Activated CD4-positive, alpha-beta T cell treated with anti-CD3 and anti-CD28 coated beads for 36 hours (primary cell): ENCODE measurements at regions not wholly inside any gene's neighbourhood (a gene's known extent, or its start where the extent isn't known, plus 50 kb on each side); places are given as distances from the start of the nearest gene placed in this dataset.

ENCODE experiments used
- ATAC-seq: fragments of 200-7000 bp; cut with Tn5 transposase; one replicate; pipeline ENCODE4 v1.10.0; 2021; ENCODE audit warnings: mild to moderate bottlenecking, moderate library complexity
- CTCF ChIA-PET: fragments of 350-600 bp; sonication (Branson Sonifier 250); formaldehyde crosslinking; loops from one replicate; lab custom pipeline; 2021; ENCODE audit warnings: antibody characterized with exemption; lab: Charles Lee
- POLR2A ChIA-PET: fragments of 350-600 bp; sonication (Branson Sonifier 250); formaldehyde crosslinking; loops from one replicate; lab custom pipeline; 2021; ENCODE audit warnings: antibody characterized with exemption, inconsistent platforms; lab: Charles Lee
- DNase-seq: peaks from one replicate; pipeline ENCODE4 v3.0.0-alpha.2; 2020
- H3K27ac Mint-ChIP-seq: one replicate; pipeline ENCODE4 v1.8.0; 2021; ENCODE audit warnings: mixed read lengths
- H3K27me3 Mint-ChIP-seq: one replicate; pipeline ENCODE4 v1.8.0; 2021; ENCODE audit warnings: mixed read lengths
- H3K36me3 Mint-ChIP-seq: one replicate; pipeline ENCODE4 v1.8.0; 2021; ENCODE audit warnings: low read depth, mixed read lengths
- H3K4me1 Mint-ChIP-seq: one replicate; pipeline ENCODE4 v1.8.0; 2021; ENCODE audit warnings: mixed read lengths
- H3K4me3 Mint-ChIP-seq: one replicate; pipeline ENCODE4 v1.8.0; 2021; ENCODE audit warnings: mild to moderate bottlenecking, moderate library complexity, mixed read lengths
- H3K9me3 Mint-ChIP-seq: one replicate; pipeline ENCODE4 v1.8.0; 2021; ENCODE audit warnings: low read depth, mixed read lengths
- intact Hi-C, 2 experiments: fragments of 100-400 bp; cut with DNase I in 1 of 2; cut with micrococcal nuclease in 1 of 2; formaldehyde crosslinking; loops; one replicate each; pipeline versions ENCODE4 v1.14.2 to v1.15.1; 2022 to 2024; cut with DNase I, micrococcal nuclease

DNA sequence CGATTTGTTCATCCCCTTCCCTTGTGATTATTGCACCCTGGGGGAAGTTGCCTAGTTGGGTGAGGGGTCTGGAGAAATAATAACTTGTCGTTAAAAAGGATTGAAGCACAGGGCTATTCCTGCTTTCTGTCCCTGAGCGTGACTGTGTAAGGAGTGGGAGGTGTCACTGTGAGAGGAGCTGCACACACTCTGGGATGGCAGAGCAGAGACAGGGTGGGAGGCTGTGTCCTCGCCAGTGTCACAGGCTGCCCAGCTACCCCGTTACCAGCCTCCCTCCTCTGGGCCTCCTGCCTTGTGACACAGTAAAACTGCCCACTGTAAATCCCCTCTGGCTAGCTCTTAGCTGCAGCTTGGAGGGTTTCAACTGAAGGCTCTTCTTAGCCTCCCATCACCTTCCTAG lies 460.6 kb downstream of the AACS start:
- peaks cover 9% of the 10 kb centered on the region for H3K9me3 Mint-ChIP-seq
- ChIA-PET CTCF (no interaction called here), POLR2A (no interaction called here)
- intact Hi-C loops = no loop called here
- ATAC-seq (no peak), DNase-seq (no peak)
- peaks cover 4% of the 10 kb centered on the region for H3K27me3 Mint-ChIP-seq
- no peaks in the 10 kb centered on the region for H3K4me1 Mint-ChIP-seq
- H3K27ac Mint-ChIP-seq = no peak overlapping the region
- H3K4me3 Mint-ChIP-seq = no peak overlapping the region
- H3K36me3 Mint-ChIP-seq = no peaks in the 10 kb centered on the region

DNA sequence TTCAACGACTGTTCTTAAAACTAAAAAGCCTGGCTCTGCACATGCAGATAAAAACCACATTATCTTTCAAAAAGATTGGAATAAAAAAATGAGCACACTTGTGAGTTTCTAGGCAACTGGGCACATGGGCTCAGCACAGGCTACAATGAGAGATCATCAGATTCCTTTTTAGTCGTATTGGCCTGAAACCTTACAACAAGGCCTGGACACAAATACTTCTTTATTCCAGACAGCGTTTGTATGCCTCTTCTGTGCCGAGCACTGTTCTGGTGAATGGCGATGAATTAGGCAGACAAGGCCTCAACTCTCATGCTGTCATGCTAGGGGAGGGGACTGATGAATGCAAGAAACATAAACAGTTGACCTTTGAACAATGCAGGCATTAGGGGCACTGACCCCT lies 463.0 kb downstream of the AACS start:
- POLR2A ChIA-PET = no interaction called here
- H3K27me3 Mint-ChIP-seq = peaks cover 7% of the 10 kb centered on the region
- CTCF ChIA-PET = no interaction called here
- no peaks in the 10 kb centered on the region for H3K36me3 Mint-ChIP-seq
- DNase-seq (no peak), ATAC-seq (no peak)
- no peaks in the 10 kb centered on the region for H3K4me1 Mint-ChIP-seq
- H3K4me3 Mint-ChIP-seq = no peak overlapping the region
- no peak overlapping the region for H3K27ac Mint-ChIP-seq
- peaks cover 4% of the 10 kb centered on the region for H3K9me3 Mint-ChIP-seq
- intact Hi-C loops = no loop called here

DNA sequence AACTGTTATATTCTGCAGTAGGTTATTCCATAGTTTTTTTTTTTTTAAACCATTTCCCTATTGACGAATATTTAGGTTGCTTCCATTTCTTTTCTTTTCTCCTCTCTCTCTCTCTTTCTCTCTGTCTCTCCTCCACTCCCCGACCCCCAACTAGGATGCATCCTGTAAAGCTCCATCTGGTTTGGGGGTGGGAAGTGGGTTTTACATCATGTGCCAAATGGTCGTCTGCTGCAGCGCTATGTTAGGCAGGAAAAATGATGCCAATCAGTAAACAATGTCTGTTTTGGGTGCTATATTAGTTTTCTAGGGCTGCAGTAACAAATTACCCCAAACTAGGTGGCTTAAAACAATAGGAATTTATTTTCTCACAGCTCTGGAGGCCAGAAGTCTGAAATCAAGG lies 465.0 kb downstream of the AACS start:
- Mint-ChIP-seq H3K27me3 (peaks cover 7% of the 10 kb centered on the region), H3K4me3 (no peak overlapping the region), H3K9me3 (no peaks in the 10 kb centered on the region), H3K4me1 (no peaks in the 10 kb centered on the region), H3K36me3 (no peaks in the 10 kb centered on the region), H3K27ac (no peak overlapping the region)
- intact Hi-C loops = loop anchor here (5.0 to 10.0 kb wide), 5 partner anchors 155 to 1342 kb away; no protein-coding TSS in a partner anchor
- ChIA-PET POLR2A (no interaction called here), CTCF (no interaction called here)
- ATAC-seq (no peak), DNase-seq (no peak)

DNA sequence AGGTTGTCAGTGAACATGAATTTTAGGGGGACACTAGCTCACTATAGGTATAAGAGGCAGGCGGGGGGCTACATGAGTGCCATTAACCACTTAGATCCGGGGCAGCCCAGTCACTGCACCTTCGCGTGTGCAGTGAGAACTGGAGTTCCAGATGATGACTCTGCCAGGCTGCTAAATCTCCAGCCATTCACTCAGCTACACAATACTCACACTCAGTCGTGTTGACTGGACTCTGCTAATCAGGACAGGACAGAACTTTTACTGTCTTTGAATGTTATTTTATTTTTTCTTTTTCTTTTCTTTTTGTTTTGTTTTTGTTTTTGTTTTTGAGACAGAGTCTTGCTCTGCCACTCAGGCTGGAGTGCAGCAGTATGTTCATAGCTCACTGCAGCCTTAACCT lies 465.6 kb downstream of the AACS start:
- intact Hi-C loops = loop anchor here (5.0 to 10.0 kb wide), 5 partner anchors 154 to 1341 kb away; no protein-coding TSS in a partner anchor
- no peak for DNase-seq
- Mint-ChIP-seq H3K36me3 (no peaks in the 10 kb centered on the region), H3K4me3 (no peak overlapping the region), H3K9me3 (no peaks in the 10 kb centered on the region), H3K4me1 (no peaks in the 10 kb centered on the region), H3K27ac (no peak overlapping the region), H3K27me3 (peaks cover 7% of the 10 kb centered on the region)
- ChIA-PET POLR2A (no interaction called here), CTCF (no interaction called here)
- ATAC-seq = no peak

DNA sequence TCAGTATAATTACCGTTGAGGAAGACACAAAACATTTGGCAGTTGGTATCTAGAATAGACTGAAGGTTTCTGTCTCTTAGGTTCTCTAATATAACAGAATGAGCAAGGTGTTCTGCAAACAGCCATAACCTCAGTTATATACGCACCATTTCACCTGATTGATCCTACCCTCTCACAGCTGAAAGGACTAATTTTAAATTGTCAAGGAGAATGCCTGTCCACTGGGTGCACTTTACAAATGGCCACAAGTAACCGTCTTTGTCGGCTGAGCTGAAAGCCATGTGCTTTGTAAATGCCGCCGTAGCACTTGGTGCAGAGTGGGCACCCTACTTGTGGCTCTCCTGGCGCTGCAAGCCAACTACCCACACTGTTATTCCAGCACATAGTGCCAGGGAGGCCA lies 466.3 kb downstream of the AACS start:
- no peaks in the 10 kb centered on the region for H3K9me3 Mint-ChIP-seq
- no peaks in the 10 kb centered on the region for H3K36me3 Mint-ChIP-seq
- no peak overlapping the region for H3K27ac Mint-ChIP-seq
- intact Hi-C loops = loop anchor here (5.0 to 10.0 kb wide), 5 partner anchors 153 to 1341 kb away; no protein-coding TSS in a partner anchor
- POLR2A ChIA-PET = no interaction called here
- H3K4me3 Mint-ChIP-seq = no peak overlapping the region
- no peak for DNase-seq
- CTCF ChIA-PET = interaction anchor here (0.5 to 0.8 kb wide), 3 partner anchors 16 to 1816 kb away, joined by 3 to 4 read pairs (median 4); no protein-coding TSS in a partner anchor
- ATAC-seq = no peak
- H3K27me3 Mint-ChIP-seq = peaks cover 7% of the 10 kb centered on the region
- H3K4me1 Mint-ChIP-seq = no peaks in the 10 kb centered on the region

DNA sequence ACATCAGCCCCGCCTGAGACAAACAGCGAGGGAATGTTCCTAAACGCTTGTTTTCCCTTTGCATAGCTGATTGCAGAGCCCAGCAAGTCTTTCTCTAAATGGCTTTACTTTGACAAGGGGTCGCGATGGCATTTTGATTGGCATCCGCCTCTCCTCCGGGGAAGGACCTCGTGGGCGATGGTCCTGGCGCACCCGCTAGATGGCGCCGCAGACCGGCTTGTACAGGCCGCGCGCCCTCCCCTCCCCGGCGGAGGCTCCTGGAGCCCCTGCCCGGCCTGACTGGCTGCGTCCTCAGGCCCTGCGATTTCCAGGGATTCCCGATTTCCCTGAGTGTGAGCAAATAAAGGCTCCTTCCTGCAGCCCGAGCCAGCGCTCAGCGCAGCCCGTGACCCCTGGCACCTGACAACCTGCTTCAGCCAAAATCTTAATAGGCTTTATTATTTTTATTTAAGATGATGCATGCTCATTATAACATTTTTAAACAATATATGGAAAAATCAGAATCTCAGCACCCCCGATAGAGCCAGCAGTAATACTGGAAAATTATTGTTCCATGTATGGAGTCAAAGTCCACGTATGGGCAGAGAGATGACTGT lies 468.3 kb downstream of the AACS start:
- ATAC-seq (peak; percentile 47), DNase-seq (peak; percentile 65)
- H3K4me1 Mint-ChIP-seq = no peaks in the 10 kb centered on the region
- CTCF ChIA-PET = interaction anchor here (0.7 kb wide), 1 partner anchor 670 kb away, joined by 3 read pairs; no protein-coding TSS in a partner anchor
- intact Hi-C loops = loop anchor here (1.0 to 10.0 kb wide), 7 partner anchors 150 to 1339 kb away; no protein-coding TSS in a partner anchor
- no peaks in the 10 kb centered on the region for H3K36me3 Mint-ChIP-seq
- no peak overlapping the region for H3K4me3 Mint-ChIP-seq
- POLR2A ChIA-PET = no interaction called here
- no peaks in the 10 kb centered on the region for H3K9me3 Mint-ChIP-seq
- H3K27me3 Mint-ChIP-seq = peaks cover 7% of the 10 kb centered on the region
- H3K27ac Mint-ChIP-seq = no peak overlapping the region

DNA sequence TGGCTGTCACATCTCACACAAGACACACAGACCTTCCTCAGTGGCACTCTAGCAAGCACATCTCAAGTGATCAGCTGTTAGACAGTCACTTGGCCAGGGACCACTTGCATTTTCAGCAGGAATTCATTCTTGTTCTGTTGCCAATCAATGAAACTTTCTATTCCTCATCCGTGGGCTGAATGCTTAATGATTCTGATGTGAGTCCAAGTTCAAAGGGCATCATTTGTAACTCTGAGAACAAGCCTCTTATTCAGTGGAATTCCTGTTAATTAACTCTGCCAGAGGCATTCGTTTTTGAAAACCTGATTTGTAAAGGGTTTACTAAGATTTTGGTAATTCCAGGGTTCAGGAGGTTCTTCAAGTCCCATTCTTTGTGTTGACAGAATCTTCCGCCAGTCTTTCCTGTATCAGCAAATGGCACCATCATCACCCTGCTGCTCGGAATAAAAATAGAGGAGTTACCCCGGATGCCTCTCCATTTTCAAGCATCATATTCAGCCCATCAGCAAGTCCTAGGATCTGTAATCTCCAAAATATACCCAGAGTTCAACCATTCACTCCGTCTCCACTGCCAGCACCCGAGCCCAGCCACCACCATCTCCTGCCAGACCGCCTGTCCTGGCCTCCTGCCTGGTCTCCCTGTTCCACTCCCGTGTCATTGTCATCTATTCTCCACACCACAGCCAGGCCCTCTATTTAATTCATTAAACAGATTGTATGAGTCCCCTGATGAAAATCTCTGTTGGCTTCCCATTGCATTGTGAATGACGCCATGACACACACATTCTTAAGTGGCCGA lies 473.4 kb downstream of the AACS start:
- ChIA-PET POLR2A (no interaction called here), CTCF (no interaction called here)
- DNase-seq = no peak
- no peak overlapping the region for H3K27ac Mint-ChIP-seq
- H3K4me1 Mint-ChIP-seq = no peaks in the 10 kb centered on the region
- no peaks in the 10 kb centered on the region for H3K36me3 Mint-ChIP-seq
- no peak overlapping the region for H3K4me3 Mint-ChIP-seq
- intact Hi-C loops = loop anchor here (10.0 kb wide), 2 partner anchors 146 to 1126 kb away; no protein-coding TSS in a partner anchor
- H3K9me3 Mint-ChIP-seq = peaks cover 4% of the 10 kb centered on the region
- no peak for ATAC-seq
- no peaks in the 10 kb centered on the region for H3K27me3 Mint-ChIP-seq

DNA sequence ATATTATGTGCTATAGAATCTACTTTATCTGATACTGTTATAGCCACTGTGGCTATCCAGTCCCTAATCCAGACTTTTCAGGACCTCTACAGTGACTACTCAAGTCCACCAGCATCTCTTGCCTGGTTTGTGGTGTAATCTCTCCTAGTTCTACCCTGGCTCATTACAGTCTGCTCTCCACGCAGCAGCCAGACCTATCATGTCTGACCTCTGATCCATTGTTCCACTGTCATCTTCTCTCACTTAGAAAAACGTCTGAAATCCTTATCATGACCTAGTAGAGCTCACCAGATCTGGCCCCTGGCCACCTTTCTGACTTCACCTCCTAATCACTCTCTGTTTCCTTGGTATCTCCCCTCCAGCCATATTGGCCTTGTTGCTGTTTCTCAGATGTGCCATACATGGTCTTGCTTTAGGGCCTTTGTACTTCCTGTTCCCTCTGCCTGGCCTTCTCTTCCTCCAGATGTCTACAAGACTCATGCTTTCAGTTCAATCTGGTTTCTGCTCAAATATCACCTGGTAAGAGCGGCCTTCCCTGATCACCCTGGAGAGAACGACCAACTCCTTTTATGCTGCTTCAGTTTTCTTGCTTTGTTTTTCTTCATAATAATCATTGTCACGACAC lies 475.5 kb downstream of the AACS start:
- ChIA-PET POLR2A (no interaction called here), CTCF (interaction anchor here (1.0 kb wide), 1 partner anchor 1208 kb away, joined by 3 read pairs; no protein-coding TSS in a partner anchor)
- no peaks in the 10 kb centered on the region for H3K4me1 Mint-ChIP-seq
- intact Hi-C loops = no loop called here
- no peak overlapping the region for H3K27ac Mint-ChIP-seq
- H3K36me3 Mint-ChIP-seq = no peaks in the 10 kb centered on the region
- no peaks in the 10 kb centered on the region for H3K27me3 Mint-ChIP-seq
- no peak overlapping the region for H3K4me3 Mint-ChIP-seq
- H3K9me3 Mint-ChIP-seq = peaks cover 4% of the 10 kb centered on the region
- DNase-seq (no peak), ATAC-seq (no peak)

DNA sequence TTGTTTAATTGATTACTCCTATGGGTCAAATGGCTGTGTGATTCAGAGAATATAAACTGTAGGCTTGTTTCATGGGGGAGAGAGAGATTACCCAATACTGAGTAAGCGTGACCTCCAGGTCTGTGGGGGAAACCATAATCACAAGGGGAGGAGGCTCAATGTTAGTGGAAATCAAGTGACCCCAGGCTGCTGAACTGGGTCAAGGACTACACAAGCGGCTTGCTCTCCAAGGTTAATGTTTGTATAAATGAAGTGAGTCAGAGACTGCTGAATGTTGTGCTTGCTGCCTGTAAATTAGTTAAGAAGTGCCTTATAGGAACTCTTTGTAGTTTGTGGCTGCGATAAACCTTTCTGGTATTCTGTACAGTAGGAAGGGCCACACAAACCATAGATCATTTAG lies 479.7 kb downstream of the AACS start:
- H3K27me3 Mint-ChIP-seq = no peaks in the 10 kb centered on the region
- POLR2A ChIA-PET = no interaction called here
- no peak overlapping the region for H3K27ac Mint-ChIP-seq
- no peaks in the 10 kb centered on the region for H3K4me1 Mint-ChIP-seq
- intact Hi-C loops = no loop called here
- DNase-seq (no peak), ATAC-seq (no peak)
- H3K36me3 Mint-ChIP-seq = no peaks in the 10 kb centered on the region
- CTCF ChIA-PET = interaction anchor here (0.6 kb wide), 1 partner anchor 267 kb away, joined by 3 read pairs; no protein-coding TSS in a partner anchor
- H3K4me3 Mint-ChIP-seq = no peak overlapping the region
- peaks cover 2% of the 10 kb centered on the region for H3K9me3 Mint-ChIP-seq

DNA sequence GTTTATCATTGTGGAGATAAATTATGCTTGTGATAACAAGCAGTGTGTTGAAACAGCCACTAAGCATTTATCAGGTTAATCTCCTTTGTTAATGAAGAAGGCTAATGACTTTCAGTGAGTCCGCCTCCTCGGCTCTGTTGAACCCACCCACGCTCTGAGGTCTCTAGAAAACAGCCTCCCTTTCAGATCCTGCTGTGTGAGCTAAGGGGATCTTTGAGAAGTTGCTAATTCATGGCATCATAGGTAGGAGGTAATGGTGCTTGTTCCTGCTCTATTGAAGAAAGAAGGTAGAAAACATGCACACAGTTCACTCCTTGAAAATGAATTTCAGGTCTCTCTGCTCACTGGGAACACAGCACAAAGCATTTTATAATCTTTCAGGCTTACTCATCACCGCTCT lies 483.9 kb downstream of the AACS start:
- Mint-ChIP-seq H3K9me3 (no peaks in the 10 kb centered on the region), H3K27ac (no peak overlapping the region), H3K36me3 (no peaks in the 10 kb centered on the region), H3K4me3 (no peak overlapping the region), H3K27me3 (no peaks in the 10 kb centered on the region), H3K4me1 (no peaks in the 10 kb centered on the region)
- DNase-seq (no peak), ATAC-seq (no peak)
- POLR2A ChIA-PET = no interaction called here
- intact Hi-C loops = no loop called here
- CTCF ChIA-PET = no interaction called here

DNA sequence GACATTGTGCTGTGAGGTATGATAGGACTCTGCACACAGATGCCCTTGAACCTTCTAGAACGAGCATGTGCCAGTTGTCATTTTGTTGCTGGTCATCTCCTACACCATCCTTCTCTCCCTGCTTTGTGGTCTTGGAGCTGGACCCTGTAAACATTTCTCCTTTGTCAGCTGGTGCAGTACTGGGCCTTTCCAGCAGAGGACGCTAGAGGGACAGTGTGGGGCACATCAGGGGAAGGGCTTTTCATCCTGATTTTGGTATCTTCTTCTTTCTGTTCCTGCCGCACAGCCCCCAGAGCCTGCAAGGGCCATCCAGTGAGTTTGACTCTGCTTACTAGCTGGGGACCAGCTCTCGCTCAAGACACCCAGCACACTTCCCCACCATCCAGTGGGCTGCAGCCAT lies 484.6 kb downstream of the AACS start:
- no peaks in the 10 kb centered on the region for H3K9me3 Mint-ChIP-seq
- peak; percentile 22 for DNase-seq
- no peaks in the 10 kb centered on the region for H3K36me3 Mint-ChIP-seq
- CTCF ChIA-PET = no interaction called here
- intact Hi-C loops = no loop called here
- POLR2A ChIA-PET = no interaction called here
- H3K4me1 Mint-ChIP-seq = no peaks in the 10 kb centered on the region
- no peak overlapping the region for H3K27ac Mint-ChIP-seq
- H3K4me3 Mint-ChIP-seq = no peak overlapping the region
- ATAC-seq = no peak
- H3K27me3 Mint-ChIP-seq = no peaks in the 10 kb centered on the region
